ENCODE measurements at regions not wholly inside any gene's neighbourhood (a gene's known extent, or its start where the extent isn't known, plus 50 kb on each side); places are given as distances from the start of the nearest gene placed in this dataset.

DNA sequence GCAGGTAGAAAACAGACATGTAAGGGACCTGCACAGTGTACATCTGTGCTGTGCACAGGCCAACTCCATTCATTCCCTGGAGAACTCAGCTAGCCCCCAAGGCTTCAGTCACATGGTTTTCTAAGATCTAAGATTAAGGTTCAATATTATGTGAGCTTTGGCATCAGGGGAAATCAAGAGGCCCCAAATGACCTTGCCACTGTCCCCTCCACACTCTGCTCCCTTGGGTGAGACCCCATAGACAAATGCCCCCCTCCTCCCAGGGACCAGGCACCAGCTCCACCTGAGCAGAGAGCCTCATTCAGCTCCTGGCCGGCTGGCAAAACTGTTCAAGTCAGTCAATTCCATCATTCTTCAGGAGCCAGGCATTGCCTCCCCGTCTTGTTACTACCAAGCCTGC lies 93.6 kb upstream of the TMEM18 start:
- Histone ChIP-seq H3K4me3 (ENCODE audit: low read length in 2 of 2) (no peak overlapping the region), H3K27me3 (ENCODE audit: control insufficient read depth in 1 of 2, insufficient read depth in 2 of 2, low read length in 2 of 2) (peaks cover 0 to 4% of the 10 kb centered on the region in 2 donors)

DNA sequence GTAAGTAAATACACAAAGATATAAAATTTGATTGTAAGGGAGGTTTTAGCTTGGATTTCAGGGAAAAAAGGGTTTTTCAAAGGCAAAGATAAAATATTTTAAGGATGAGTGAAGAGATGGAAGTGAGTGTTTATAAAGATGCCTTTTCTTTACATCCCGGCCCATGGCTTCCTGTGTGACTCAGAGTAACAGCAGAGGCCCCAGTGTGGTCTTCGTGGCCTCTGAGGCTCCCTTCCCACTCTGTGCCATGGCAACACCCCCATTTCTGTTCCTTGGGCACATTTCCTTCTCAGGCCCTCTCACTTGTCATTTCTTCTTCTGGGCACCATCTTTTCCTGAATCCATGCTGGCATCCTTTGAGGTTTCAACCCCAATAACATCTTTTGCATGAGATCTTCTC lies 92.6 kb upstream of the TMEM18 start:
- no peak overlapping the region for H3K9ac ChIP-seq (ENCODE audit: low read length in 2 of 2)
- H3K4me1 ChIP-seq (ENCODE audit: control insufficient read depth, insufficient read depth, low read length): peaks cover 2% of the 10 kb centered on the region
- no peak overlapping the region for H3K4me3 ChIP-seq (ENCODE audit: low read length in 2 of 2)
- H3K9me3 ChIP-seq (ENCODE audit: control insufficient read depth in 2 of 2, low read length in 2 of 2): no peaks in the 10 kb centered on the region
- peaks cover 0 to 4% of the 10 kb centered on the region in 2 donors for H3K27me3 ChIP-seq (ENCODE audit: control insufficient read depth in 1 of 2, insufficient read depth in 2 of 2, low read length in 2 of 2)
- H3K36me3 ChIP-seq (ENCODE audit: control insufficient read depth in 2 of 2, insufficient read depth in 2 of 2, low read length in 2 of 2): no peaks in the 10 kb centered on the region
- H3K27ac ChIP-seq (ENCODE audit: low read length): no peak overlapping the region

More for the DNA sequence above, 93.6 kb upstream of the TMEM18 start:
- no peak overlapping the region for H3K27ac ChIP-seq (ENCODE audit: low read length)
- H3K9ac ChIP-seq (ENCODE audit: low read length in 2 of 2): no peak overlapping the region
- no peaks in the 10 kb centered on the region for H3K4me1 ChIP-seq (ENCODE audit: control insufficient read depth, insufficient read depth, low read length)
- H3K36me3 ChIP-seq (ENCODE audit: control insufficient read depth in 2 of 2, insufficient read depth in 2 of 2, low read length in 2 of 2): no peaks in the 10 kb centered on the region
- H3K9me3 ChIP-seq (ENCODE audit: control insufficient read depth in 2 of 2, low read length in 2 of 2): no peaks in the 10 kb centered on the region

DNA sequence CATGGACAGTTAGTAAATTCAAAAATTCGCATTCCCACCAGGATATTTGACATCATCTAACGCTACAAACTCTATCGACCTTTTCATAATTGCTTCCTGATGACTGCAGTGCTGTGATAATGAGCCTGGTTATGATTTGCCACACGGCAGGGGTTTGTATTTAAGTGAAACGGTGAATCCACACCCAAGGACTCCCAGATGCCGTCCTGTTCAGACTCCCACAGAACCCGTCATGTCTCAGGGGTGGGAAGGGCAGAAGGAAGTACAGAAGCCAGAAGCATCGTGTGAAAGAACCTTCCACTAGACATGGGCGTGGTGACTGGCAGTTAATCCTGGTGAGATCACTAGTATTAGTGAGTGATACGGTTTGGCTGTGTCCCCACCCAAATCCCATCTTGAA lies 91.2 kb upstream of the TMEM18 start:
- H3K27ac ChIP-seq (ENCODE audit: low read length): no peak overlapping the region
- H3K9me3 ChIP-seq (ENCODE audit: control insufficient read depth in 2 of 2, low read length in 2 of 2): no peaks in the 10 kb centered on the region
- H3K9ac ChIP-seq (ENCODE audit: low read length in 2 of 2): no peak overlapping the region
- H3K36me3 ChIP-seq (ENCODE audit: control insufficient read depth in 2 of 2, insufficient read depth in 2 of 2, low read length in 2 of 2): no peaks in the 10 kb centered on the region
- peaks cover 0 to 4% of the 10 kb centered on the region in 2 donors for H3K27me3 ChIP-seq (ENCODE audit: control insufficient read depth in 1 of 2, insufficient read depth in 2 of 2, low read length in 2 of 2)
- H3K4me1 ChIP-seq (ENCODE audit: control insufficient read depth, insufficient read depth, low read length): peaks cover 2% of the 10 kb centered on the region
- H3K4me3 ChIP-seq (ENCODE audit: low read length in 2 of 2): no peak overlapping the region

DNA sequence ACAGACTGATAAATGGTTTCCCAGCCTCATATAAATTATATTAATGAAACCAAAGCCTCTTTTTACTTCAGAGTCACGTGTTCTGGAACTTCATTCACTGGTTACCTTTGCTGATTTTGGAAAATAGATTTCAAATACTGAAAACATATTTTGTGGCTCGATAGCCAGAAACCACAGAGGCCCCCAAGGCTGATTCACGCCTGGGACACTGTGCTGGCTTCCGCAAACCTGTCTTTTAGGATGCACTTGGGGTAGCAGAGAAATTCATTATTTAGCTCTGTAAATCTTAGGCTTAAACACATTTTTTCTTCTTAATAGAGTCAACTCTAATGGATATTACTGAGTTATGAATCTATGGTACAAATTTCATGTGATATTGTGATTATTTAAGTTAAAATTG lies 90.7 kb upstream of the TMEM18 start:
- peaks cover 0 to 2% of the 10 kb centered on the region in 2 donors for H3K27me3 ChIP-seq (ENCODE audit: control insufficient read depth in 1 of 2, insufficient read depth in 2 of 2, low read length in 2 of 2)
- H3K9ac ChIP-seq (ENCODE audit: low read length in 2 of 2): no peak overlapping the region
- H3K27ac ChIP-seq (ENCODE audit: low read length): no peak overlapping the region
- no peaks in the 10 kb centered on the region for H3K9me3 ChIP-seq (ENCODE audit: control insufficient read depth in 2 of 2, low read length in 2 of 2)
- H3K4me3 ChIP-seq (ENCODE audit: low read length in 2 of 2): no peak overlapping the region
- peaks cover 2% of the 10 kb centered on the region for H3K4me1 ChIP-seq (ENCODE audit: control insufficient read depth, insufficient read depth, low read length)
- no peaks in the 10 kb centered on the region for H3K36me3 ChIP-seq (ENCODE audit: control insufficient read depth in 2 of 2, insufficient read depth in 2 of 2, low read length in 2 of 2)

DNA sequence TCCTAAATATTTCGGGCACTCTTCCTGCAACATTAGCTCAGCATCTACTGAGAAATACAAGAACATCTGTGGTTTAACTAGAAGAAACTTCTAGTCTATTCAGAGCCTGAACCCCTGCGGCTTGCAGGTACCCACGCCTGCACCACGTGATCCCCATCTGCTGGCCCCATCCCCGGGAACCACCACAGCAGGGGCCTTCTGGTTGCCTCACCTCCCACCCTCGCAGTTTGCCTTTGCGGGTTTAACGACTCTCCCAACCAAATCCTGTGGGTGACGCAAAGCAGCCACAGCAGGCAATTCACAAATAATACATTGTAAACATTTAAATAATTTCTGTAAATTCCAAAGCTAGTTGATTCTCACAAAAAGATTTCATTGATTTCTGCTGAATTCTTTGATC lies 90.2 kb upstream of the TMEM18 start:
- no peak overlapping the region for H3K27ac ChIP-seq (ENCODE audit: low read length)

DNA sequence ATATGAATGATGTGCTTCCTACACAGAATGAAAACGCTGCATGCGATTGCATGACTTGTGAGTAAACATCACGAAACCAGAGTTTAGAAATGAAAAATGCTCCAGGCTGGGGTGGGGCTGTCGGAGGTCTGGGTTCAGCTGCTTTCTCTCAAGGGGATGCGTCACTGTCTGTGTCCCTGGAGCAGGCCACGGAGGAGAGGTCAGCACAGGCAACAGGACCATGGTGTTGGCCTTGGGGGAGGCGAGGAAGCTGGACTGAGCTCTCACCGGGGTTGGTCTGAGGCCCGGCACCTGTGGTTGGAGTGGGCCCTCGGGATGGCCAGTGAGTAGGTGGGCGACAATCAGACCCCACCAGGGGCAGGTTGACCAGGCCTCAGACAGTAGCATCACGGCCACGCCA lies 89.0 kb upstream of the TMEM18 start:
- H3K9me3 ChIP-seq (ENCODE audit: control insufficient read depth in 2 of 2, low read length in 2 of 2): no peaks in the 10 kb centered on the region
- no peaks in the 10 kb centered on the region for H3K36me3 ChIP-seq (ENCODE audit: control insufficient read depth in 2 of 2, insufficient read depth in 2 of 2, low read length in 2 of 2)
- peaks cover 2% of the 10 kb centered on the region for H3K4me1 ChIP-seq (ENCODE audit: control insufficient read depth, insufficient read depth, low read length)
- peaks cover 0 to 2% of the 10 kb centered on the region in 2 donors for H3K27me3 ChIP-seq (ENCODE audit: control insufficient read depth in 1 of 2, insufficient read depth in 2 of 2, low read length in 2 of 2)
- no peak overlapping the region for H3K4me3 ChIP-seq (ENCODE audit: low read length in 2 of 2)
- no peak overlapping the region for H3K27ac ChIP-seq (ENCODE audit: low read length)
- H3K9ac ChIP-seq (ENCODE audit: low read length in 2 of 2): no peak overlapping the region

More for the DNA sequence above, 90.2 kb upstream of the TMEM18 start:
- Histone ChIP-seq H3K36me3 (ENCODE audit: control insufficient read depth in 2 of 2, insufficient read depth in 2 of 2, low read length in 2 of 2) (no peaks in the 10 kb centered on the region), H3K27me3 (ENCODE audit: control insufficient read depth in 1 of 2, insufficient read depth in 2 of 2, low read length in 2 of 2) (peaks cover 0 to 2% of the 10 kb centered on the region in 2 donors), H3K4me1 (ENCODE audit: control insufficient read depth, insufficient read depth, low read length) (peaks cover 2% of the 10 kb centered on the region), H3K4me3 (ENCODE audit: low read length in 2 of 2) (no peak overlapping the region), H3K9me3 (ENCODE audit: control insufficient read depth in 2 of 2, low read length in 2 of 2) (no peaks in the 10 kb centered on the region), H3K9ac (ENCODE audit: low read length in 2 of 2) (no peak overlapping the region)

DNA sequence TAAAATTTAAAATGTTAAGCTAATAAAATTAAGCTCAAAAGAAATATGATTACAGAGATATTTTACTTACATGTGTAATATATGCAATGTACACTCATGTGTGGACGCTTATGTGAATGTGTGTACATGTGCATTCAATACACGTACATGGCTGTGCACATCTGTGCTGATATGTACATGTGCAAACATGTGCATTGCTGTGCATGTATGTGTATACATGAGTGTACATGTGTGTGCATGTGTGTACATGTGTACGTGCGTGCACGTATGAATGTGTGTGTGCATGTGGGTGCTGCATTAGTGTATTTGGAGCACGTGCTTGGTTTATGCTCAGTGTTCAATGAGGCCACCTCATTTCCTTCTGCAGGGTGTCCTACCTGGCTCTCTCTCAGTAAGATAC lies 88.2 kb upstream of the TMEM18 start:
- H3K4me1 ChIP-seq (ENCODE audit: control insufficient read depth, insufficient read depth, low read length): peaks cover 2% of the 10 kb centered on the region
- H3K4me3 ChIP-seq (ENCODE audit: low read length in 2 of 2): no peak overlapping the region
- H3K9me3 ChIP-seq (ENCODE audit: control insufficient read depth in 2 of 2, low read length in 2 of 2): no peaks in the 10 kb centered on the region
- H3K36me3 ChIP-seq (ENCODE audit: control insufficient read depth in 2 of 2, insufficient read depth in 2 of 2, low read length in 2 of 2): no peaks in the 10 kb centered on the region
- no peak overlapping the region for H3K9ac ChIP-seq (ENCODE audit: low read length in 2 of 2)
- no peak overlapping the region for H3K27ac ChIP-seq (ENCODE audit: low read length)
- H3K27me3 ChIP-seq (ENCODE audit: control insufficient read depth in 1 of 2, insufficient read depth in 2 of 2, low read length in 2 of 2): peaks cover 0 to 2% of the 10 kb centered on the region in 2 donors

DNA sequence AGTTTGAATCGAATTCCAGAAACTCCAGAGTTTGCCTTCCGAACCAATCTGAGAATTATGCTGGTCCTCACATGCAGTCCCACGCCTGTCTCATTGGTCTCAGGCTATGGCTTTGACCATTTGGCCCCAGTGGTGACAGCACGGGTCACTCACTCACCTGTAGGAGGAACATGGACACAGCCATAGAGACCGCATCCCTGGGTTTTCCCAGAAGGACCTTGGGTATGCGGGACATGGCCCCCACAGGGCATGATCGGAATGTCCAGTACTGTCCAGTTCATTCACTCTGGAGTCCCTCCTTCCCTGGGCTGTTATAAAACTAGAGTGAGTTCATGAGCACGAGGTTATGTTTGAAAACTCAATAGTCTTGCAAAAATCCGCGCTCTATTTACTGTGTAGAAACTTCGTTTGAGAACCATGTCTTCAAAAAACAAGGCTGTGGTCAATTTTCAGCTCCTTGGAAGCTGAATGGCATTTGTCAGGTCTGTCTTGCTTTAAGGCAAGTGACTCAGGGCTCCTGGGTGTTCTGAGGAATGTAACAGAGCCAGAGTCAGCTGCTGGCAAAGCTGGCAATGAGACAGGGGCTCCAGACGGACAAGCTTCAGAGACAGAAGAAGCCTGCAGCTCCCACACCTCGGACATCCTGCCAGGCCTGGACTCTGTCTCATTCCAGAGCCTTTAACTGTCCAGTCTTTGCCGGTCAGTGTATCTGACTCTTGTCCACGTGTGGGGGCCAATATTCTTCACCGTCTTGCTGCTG lies 86.7 kb upstream of the TMEM18 start:
- H3K27me3 ChIP-seq (ENCODE audit: control insufficient read depth in 1 of 2, insufficient read depth in 2 of 2, low read length in 2 of 2): peaks cover 0 to 2% of the 10 kb centered on the region in 2 donors
- H3K9ac ChIP-seq (ENCODE audit: low read length in 2 of 2): no peak overlapping the region
- H3K9me3 ChIP-seq (ENCODE audit: control insufficient read depth in 2 of 2, low read length in 2 of 2): no peaks in the 10 kb centered on the region
- no peak overlapping the region for H3K4me3 ChIP-seq (ENCODE audit: low read length in 2 of 2)
- no peaks in the 10 kb centered on the region for H3K36me3 ChIP-seq (ENCODE audit: control insufficient read depth in 2 of 2, insufficient read depth in 2 of 2, low read length in 2 of 2)
- H3K4me1 ChIP-seq (ENCODE audit: control insufficient read depth, insufficient read depth, low read length): peaks cover 2% of the 10 kb centered on the region
- H3K27ac ChIP-seq (ENCODE audit: low read length): no peak overlapping the region

DNA sequence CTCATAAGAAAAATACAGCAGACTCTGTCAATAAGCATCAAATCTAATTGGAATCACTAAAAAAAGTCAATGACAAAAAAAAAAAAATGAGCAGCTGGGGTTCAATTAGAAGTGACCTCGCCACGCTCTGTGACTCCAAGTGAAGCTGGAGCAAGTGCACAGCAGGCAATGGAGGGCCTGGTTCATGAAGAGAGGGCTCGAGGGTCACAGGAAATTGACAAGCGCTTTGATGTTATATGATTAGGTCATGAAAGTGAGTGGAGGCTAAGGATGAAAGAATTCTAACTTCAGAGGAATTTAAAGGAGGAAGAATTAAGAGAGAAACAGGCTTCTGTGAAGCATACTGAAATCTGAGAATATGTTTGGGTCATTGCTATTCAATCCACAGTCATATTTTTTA lies 85.4 kb upstream of the TMEM18 start:
- Histone ChIP-seq H3K4me1 (ENCODE audit: control insufficient read depth, insufficient read depth, low read length) (peaks cover 2% of the 10 kb centered on the region), H3K9me3 (ENCODE audit: control insufficient read depth in 2 of 2, low read length in 2 of 2) (no peaks in the 10 kb centered on the region), H3K27me3 (ENCODE audit: control insufficient read depth in 1 of 2, insufficient read depth in 2 of 2, low read length in 2 of 2) (peaks cover 0 to 2% of the 10 kb centered on the region in 2 donors), H3K4me3 (ENCODE audit: low read length in 2 of 2) (no peak overlapping the region), H3K36me3 (ENCODE audit: control insufficient read depth in 2 of 2, insufficient read depth in 2 of 2, low read length in 2 of 2) (no peaks in the 10 kb centered on the region), H3K9ac (ENCODE audit: low read length in 2 of 2) (no peak overlapping the region), H3K27ac (ENCODE audit: low read length) (no peak overlapping the region)

DNA sequence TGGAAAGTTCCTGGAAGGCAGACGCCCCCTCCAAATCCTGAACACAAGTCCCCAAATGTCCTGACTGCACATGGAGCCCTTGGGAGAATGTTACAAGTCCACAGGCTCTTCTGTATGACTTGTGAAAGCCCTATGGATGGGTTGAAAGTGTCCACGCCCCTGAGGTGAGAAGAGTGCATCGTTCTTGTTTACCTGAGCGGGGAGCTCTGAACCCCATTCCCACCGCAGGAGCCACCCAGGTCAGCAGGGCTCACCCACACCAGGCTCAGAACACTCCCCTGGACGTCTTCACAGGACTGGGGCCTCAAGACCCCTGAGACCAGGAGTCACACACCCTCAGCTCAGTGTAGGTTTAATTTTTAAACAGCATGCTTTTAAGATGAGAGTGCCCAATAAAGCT lies 84.2 kb upstream of the TMEM18 start:
- Histone ChIP-seq H3K27ac (ENCODE audit: low read length) (no peak overlapping the region), H3K9ac (ENCODE audit: low read length in 2 of 2) (no peak overlapping the region), H3K4me3 (ENCODE audit: low read length in 2 of 2) (no peak overlapping the region), H3K4me1 (ENCODE audit: control insufficient read depth, insufficient read depth, low read length) (peaks cover 2% of the 10 kb centered on the region), H3K27me3 (ENCODE audit: control insufficient read depth in 1 of 2, insufficient read depth in 2 of 2, low read length in 2 of 2) (no peaks in the 10 kb centered on the region), H3K36me3 (ENCODE audit: control insufficient read depth in 2 of 2, insufficient read depth in 2 of 2, low read length in 2 of 2) (no peaks in the 10 kb centered on the region), H3K9me3 (ENCODE audit: control insufficient read depth in 2 of 2, low read length in 2 of 2) (no peaks in the 10 kb centered on the region)

DNA sequence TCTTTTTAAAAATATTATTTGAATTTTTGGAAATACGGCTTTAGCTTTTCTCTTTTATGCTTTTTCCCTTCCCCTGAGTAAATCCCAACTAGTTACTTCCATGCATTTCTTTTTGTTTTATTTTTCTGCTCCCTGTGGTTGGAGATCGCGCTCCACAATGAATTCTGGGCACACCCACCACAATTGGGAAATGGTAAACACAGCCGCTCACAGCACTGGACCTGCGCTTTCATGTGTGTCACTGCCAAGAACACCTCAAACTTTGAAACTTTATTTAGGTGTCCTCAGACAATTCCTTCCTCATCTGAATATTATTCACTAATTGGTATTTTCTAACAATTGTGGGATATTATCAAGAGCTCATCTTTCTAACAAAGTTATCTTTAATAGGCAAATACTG lies 82.8 kb upstream of the TMEM18 start:
- H3K36me3 ChIP-seq (ENCODE audit: control insufficient read depth in 2 of 2, insufficient read depth in 2 of 2, low read length in 2 of 2): no peaks in the 10 kb centered on the region
- H3K4me3 ChIP-seq (ENCODE audit: low read length in 2 of 2): no peak overlapping the region
- H3K4me1 ChIP-seq (ENCODE audit: control insufficient read depth, insufficient read depth, low read length): no peaks in the 10 kb centered on the region
- no peak overlapping the region for H3K27ac ChIP-seq (ENCODE audit: low read length)
- no peak overlapping the region for H3K9ac ChIP-seq (ENCODE audit: low read length in 2 of 2)
- no peaks in the 10 kb centered on the region for H3K9me3 ChIP-seq (ENCODE audit: control insufficient read depth in 2 of 2, low read length in 2 of 2)
- H3K27me3 ChIP-seq (ENCODE audit: control insufficient read depth in 1 of 2, insufficient read depth in 2 of 2, low read length in 2 of 2): no peaks in the 10 kb centered on the region

Data from stomach smooth muscle (tissue), 2 donors.